GM21576 (cell line): ENCODE measurements at regions not wholly inside any gene's neighbourhood (a gene's known extent, or its start where the extent isn't known, plus 50 kb on each side); places are given as distances from the start of the nearest gene placed in this dataset.
"Not testable (repeated sequence)": the region's sequence is repeated elsewhere in the genome, so short reads cannot be mapped to it uniquely, and the experiment has no call there.

Experiments used
- ATAC-seq: cut with Tn5 transposase; IDR thresholded peaks from one replicate; pipeline ENCODE4 v1.9.1; 2021; ENCODE audit warnings: mild to moderate bottlenecking, moderate library complexity; ENCODE audit not compliant: unreplicated experiment

DNA sequence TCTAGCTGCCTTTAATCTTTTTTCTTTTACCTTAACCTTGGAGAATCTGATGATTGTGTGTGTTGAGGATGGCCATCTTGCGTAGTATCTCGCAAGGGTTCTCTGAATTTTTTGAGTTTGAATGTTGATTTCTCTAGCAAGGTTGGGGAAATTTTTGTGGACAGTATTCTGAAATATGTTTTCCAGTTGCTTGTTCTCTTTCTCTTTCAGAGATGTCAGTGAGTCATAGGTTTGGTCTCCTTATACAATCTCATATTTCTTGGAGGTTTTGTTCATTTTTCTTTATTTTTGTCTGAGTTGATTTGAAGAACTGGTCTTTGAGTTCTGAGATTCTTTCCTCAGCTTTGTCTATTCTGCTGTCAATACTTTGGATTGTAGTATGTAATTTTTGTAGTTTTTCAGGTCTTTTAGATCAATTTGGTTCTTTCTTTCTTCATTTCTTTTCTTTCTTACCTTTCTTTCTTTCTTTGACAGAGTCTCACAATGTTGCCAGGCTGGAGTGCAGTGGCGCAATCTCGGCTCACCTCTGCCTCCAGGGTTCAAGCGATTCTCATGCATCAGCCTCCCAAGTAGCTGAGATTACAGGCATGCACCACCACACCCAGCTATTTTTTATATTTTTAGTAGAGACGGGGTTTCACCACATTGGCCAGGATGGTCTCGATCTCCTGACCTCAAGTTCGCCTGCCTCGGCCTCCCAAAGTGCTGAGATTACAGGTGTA is 366.4 kb upstream of the RASGRP1 start:
- ATAC-seq, result no peak

DNA sequence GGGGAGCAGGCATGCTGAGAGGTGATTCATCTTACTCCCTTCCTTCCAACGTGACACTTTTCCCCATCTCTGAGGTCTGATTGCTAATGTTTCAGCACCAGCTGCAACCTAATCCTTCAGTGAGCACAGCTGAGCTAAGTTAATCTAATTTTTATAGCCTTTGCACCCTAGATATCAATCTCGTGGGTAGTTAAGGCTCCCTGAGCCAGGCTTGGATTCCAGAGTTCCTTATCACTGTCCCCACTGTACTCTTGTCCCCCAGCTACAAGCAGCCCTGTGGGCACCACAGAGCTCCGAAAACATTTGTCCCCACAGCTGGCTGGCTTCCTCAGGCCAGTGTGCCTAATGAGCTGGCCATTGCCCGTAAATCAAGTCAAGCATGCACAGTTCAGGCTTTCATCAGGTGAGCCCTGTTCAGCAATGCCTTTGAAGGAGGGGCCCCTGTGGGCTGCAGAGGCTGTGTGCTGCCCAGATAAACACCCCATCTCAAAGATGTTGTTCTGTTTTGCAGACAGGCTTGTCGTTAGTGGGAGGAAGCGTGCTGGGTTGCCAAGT is 376.9 kb upstream of the RASGRP1 start:
- no peak for ATAC-seq

DNA sequence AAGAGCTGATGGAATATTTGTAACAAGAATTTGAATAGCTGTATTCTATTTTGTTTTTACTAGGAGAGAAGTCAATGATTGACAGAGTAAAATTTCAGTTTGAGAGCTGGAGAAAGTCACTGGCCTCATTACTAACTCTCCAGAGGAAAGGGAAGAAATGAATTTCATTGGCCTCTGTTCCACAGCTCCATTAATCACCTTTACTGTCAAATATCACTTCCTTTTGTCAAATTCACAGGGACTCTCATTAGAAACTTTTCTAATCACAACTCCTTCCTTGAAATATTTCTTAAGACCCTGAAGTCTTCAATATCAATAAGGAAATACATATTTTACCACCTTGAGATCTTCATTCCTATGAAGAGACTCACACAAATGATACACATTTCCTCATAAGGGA is 379.9 kb upstream of the RASGRP1 start:
- ATAC-seq, result no peak

DNA sequence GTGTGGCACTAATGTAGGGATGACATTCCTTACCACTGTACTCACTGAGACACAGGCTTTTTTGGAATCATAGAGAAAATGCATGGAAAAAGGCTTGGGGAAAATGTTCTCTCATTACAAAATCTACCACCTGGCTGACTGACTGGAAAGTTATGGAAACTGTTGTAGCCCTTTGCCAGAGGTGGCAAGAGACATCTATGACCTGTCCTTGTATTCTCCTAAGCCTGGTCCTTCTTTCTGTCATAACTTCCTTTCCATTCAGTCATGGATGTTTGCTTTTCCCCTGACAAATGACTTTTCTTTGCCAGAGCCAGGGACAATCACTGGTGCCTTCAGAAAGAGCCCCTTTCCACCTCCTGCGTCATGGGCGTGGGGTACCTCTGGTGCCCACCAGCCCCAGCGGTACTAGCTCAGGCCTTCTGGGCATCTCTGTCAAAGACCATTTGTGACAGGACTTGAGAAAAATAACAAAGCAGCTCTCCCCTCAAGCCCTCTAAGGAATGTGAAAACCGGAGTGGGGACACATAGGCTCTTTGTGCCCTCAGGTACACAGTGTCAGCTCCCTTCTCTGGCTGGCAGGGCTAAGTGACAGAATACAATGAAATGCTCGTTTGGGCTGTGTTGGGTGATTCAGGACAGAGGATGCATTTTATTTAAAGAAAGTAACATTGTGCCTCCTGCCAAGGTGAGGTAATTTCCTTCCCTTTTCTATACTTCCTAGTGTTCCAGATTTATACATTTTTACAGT is 381.1 kb upstream of the RASGRP1 start:
- ATAC-seq, result no peak

DNA sequence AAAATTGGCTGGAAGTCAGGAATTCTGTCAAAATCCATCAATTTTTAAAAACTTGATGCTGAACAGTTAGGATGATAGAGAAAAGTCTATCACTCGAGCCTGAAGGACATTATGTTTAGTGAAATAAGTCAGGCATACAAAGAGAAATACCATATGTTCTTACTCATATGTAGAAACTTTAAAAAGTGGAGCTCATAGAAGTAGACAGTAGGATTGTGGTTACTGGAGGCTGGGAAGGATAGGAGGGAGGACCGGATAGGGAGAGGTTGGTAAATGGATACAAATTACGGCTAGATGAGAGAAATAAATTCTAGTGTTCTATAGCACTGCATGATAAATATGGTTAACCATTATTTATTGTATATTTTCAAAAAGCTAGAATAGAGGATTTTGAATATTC is 389.5 kb upstream of the RASGRP1 start:
- ATAC-seq, result no peak

DNA sequence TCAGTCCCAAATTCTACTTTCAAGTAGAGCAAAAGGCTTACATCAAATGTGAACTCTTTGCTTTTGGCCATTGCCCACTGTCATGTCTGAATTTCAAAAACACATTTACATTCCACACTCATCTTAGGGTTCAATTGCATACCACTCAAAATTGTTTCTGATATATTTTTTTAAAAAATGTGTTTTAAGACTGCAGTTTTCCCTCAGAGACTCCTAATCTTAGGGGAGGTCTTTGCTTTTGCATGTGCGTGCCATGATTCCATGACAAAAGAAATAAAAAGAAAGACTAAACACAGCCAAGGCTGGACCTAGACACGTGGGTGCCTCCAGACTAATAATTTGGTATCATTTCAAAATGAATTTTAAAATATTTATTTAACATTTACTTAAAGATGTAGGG is 396.8 kb upstream of the RASGRP1 start:
- no peak for ATAC-seq

DNA sequence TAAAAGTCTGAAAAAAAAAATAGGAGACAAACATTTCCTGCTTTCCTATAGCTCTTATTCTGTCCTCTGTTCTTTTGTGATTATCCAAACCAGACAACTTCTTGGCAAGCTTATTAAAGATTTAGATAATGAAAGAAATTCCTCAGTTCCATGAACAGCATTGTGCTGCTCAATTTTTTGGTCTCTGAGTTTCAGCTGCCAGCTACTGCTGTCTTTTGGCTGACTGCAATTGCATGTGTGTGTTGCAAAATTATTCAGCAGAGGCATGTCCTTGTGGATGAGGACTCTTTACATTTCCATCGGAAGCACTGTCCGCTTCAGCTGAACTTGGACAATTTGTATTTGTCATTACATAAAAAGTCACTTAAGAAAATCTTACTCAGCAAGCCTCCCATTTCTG is 397.3 kb upstream of the RASGRP1 start:
- no peak for ATAC-seq

DNA sequence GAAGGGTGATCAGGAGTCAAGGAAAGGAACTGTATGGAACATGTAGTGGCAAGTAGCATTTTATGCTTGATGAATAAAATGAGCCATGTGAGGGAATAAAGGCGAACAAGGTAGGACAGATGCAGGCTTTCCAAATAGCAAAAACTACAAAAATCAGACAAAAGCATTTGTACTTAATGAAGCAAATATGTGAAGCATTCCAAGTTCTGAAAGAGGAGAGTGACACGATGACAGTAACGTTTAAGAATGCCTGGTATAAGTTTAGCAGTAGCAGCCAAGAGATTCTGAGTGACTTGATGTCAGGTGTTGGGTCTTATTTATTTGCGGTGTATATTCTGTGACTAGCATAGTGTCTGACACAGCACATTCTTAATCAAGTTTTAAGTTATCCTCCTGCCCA is 408.2 kb upstream of the RASGRP1 start:
- no peak for ATAC-seq

DNA sequence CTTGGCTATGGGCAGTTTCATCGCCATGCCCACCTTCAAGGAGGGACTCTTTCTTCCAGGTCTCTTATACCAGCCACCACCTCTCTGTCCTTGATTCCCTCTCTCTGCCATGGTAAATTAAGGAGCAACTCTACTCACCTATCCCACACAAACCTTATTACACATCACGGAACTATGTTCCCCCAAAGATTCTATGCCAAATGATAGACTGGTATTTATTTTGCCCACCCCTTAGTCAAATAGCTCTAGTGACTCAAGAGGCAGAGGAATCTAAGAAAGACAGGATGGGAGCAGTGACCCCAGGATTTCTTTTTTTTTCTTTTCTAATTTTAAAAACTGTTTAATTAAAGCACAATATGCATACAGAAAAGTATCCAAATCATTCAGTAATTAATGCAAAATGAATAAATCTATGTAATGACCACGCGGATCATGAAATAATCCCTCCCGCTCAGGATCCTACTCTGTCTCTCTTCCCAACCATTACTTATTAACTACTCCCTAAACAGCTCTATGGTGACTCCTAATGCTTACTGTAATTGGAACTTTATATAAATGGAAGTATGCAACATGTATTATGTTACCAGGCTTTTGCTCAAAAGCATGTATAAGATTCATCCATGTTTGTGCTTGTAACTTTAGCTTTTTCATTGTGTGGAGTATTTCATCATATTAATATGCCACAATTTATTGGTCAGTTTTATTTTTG is 410.8 kb upstream of the RASGRP1 start:
- ATAC-seq, result no peak

DNA sequence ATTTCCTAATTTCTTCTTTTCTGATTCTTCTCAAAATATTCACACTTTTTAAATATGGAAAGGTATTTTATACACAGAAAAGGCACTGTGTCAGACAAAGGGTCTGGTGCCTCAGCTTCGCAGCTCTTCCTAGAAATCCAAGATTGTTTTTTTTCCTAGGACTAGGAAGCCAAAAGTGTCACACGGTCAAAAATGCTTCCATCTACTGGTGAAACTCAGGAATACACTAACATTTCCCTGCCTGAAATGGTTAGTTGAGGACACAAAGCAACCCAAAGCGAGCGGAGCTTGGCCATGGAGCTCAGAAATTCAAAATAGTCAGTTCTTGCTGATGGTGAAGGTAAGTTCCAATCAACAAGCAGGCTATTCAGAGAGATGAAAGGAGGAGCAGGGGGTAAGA is 426.5 kb upstream of the RASGRP1 start:
- no peak for ATAC-seq

DNA sequence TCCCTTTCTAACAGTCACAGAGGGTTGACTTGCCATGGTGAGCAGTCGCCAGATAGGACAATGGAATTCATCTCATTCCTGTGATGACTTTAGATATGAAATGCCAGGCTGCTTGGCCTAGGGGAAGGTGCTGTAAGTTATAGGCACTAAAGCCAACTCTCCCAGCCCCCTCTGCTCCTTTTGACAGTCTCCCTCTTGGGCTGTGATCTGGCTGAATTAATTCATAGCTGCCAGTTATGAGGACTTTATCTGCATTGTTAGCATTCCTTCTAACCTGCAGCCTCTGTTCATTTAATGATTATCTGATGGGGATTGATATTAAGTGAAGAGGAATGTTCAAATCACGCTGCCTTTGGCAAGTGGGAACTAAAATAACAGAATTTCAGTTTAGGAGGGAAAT is 427.1 kb upstream of the RASGRP1 start:
- ATAC-seq, result no peak

DNA sequence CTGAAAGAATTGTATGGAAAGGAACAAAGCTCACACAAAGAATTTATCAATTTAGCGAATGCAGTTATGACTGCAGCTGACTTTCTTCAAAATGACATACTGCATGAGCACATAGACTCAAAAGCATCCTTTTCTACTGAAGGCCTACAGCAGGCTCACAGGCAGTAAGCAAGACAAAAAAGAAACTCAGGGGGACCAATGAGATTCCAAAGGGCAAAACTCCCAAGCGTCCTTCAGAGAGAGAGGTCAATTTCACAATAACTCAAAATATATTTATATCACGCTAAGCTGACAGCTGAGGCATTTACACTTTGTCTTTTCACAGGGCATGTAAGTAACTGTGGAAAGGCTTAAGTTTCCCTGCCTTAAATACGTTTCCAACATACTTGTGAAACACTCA is 427.9 kb upstream of the RASGRP1 start:
- ATAC-seq, result no peak

DNA sequence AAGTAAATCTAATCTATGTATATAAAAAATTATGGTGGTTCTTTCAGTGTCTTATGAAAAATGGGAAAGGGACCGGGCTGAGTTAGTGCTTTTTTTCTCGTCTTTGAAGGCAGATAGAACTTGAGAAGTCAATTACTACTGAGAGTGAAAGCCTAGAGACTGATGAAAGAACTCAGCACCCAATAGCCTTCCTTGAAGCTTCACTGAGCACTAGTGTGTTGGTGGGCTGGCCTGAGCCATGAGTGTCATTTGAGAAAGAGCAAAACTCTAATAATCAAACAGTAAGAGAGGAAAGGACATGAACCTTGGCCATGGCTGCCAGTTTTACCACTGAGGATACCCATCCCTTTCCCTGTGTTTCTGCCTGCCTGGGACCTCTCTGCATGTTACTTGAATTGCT is 428.3 kb upstream of the RASGRP1 start:
- ATAC-seq, result no peak

DNA sequence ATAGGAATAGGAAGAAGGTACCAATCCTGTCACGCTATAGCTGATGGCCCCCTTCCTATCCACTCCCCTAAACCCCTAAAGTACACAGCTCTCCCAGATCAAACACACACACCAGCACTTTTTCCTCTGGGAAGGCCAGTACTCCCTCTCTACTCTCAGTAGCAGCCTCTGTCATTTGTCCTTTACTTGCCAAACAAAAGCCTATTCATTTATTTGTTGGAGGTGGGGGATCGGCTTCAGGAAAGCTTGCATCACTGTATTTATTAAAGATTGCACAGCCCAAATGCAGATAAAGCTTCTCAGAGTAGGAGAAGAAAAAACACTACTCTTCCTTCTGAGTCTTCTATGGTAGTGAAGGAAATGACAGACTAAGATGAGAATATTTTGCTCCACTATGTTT is 429.7 kb upstream of the RASGRP1 start:
- no peak for ATAC-seq

DNA sequence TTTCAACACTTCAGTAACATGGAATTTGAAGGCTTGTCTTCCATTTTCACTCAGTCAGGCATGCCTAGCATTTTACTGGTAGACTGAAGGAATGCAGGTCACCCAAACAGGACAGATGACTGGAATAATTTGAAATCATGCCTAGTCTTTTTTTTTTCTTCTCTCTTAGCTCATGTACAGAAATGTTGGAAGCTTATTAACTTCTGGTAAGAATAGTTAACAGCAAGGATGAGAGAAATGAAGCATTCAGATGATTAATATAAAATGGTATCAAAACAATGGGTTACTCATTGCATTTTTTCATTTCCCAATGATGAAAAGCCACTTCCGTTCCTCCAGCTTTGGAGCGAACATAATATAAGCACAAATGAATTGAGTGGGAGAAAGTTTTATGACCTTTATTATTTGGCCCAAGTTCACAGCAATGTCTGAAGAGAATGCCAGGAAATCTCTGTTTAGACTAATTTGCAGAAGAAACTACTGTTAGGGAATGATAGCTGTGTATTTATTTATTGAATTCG is 431.6 kb upstream of the RASGRP1 start:
- ATAC-seq, result no peak

DNA sequence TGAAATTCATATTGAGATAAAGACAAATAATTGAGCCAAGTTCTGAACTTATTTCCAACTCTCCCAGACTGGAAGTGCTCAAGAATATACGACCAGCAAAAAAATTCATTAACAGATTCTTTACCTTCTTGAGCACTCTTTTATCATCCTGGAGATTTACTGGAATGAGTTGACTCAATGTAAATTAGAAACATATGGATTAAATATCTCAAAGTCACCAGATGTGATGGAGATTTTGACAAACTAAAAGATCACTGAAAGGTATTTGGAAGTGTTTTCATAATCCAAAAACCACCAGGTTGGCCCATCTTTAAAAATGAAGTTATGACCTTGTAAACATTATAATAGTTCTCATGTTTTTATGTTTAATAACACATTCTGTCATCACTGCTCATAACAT is 433.2 kb upstream of the RASGRP1 start:
- no peak for ATAC-seq

DNA sequence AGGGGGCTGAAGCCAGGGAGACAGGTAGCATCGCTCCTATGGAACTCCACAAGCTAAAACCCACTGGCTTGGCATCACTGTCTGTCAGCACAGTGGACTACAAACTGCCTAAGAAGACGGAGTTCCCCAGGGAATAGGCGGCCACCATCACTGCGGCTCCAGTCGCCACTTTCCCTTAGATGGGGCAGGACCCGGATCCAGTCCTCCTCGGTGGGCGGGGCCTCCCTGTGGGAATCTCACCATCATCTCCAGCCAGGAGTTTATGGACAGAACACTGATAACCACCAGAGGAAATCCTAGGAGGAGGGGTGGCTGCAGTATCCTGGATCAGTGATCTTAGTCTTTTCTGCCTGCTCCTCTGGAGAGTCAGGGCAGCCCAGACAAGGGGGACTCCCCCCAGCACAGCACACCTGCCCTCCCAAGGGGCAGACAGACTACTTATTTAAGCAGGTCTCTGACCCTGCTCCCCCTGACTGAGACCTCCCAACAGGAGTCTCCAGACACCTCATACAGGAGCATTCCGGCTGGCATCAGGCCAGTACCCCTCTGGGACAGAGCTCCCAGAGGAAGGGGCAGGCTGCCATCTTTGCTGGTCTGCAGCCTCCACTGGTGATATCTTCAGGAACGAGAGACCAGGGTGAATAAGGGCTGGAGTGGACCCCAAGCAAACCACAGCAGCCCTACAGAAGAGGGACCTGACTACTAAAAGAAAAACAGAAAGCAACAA is 435.6 kb upstream of the RASGRP1 start:
- no peak for ATAC-seq

DNA sequence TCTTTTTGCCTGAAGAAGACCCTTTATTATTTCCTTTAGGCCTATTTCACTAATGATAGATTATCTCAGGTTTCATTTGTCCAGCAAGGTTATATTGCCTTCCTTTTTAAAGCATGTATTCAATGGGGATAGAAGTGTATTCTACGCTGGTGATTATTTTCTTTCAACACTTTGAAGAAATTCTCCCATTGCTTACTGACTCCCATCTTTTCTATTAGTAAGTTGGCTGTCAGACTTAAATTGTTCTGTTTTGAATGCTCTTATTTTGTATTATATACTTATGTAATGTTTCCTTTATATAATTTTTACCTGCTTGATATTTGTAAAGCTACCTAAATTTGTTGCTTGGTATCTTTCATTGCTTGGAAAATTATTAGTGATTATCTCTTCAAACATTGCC is 445.1 kb upstream of the RASGRP1 start:
- no peak for ATAC-seq

DNA sequence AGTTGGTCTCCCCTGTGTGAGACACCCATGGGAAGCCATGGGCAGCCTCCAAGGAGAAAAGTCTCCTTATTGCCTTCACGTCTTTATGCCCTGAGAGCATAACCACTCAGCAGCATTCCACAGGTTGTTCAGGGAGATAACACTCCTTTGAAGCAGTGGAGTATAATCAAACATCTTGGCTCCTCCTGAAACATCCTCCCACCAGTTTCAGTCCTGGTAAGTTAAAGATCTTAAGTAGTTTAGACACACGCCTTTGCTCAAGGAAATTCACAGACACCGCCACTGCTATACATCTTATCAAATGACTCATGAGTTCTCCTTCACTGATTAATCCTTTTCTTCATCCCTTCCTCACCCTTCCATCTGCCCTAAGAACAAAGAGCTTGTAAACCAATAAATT is 446.5 kb upstream of the RASGRP1 start:
- not testable (repeated sequence) for ATAC-seq

DNA sequence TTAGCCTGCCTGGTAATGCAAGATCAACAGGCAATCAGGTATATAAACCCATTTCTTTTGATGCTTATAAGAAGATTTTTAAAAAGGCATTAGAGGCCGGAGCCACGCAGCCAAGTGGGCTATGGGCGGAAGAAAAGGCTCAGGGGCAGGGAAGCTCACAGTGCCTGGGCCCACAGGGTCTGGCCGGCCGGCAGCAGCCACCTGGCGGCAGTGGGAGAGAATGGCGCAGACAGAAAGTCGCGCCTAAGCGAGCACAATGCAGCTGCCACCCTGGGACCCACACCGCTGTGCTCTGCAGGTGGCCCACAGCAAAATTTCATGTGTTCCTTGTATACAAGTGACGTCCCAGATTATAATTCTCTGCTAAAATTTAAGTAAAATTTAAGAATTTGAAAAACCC is 448.6 kb upstream of the RASGRP1 start:
- ATAC-seq, result no peak

DNA sequence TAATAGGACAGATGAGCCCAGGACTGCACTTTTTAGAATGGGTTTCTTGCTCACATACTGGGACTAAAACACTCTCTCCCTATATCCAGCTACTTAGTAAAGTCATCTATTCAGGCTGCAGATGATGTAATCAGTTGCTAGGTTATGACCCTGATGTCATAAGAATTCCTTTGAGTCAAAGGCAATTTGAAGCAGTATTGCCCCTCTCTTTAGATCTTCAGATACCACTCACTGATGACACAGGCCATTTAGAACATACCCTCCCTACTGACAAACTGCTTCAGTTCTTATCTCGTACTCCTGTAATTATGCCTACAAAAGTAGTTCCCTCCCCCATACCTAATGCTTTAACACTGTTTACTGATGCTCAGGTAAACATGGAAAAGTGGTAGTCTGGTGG is 450.1 kb upstream of the RASGRP1 start:
- no peak for ATAC-seq
